GM19023 (cell line): ENCODE measurements at regions not wholly inside any gene's neighbourhood (a gene's known extent, or its start where the extent isn't known, plus 50 kb on each side); places are given as distances from the start of the nearest gene placed in this dataset.

Experiments used
- ATAC-seq: cut with Tn5 transposase; IDR thresholded peaks from one replicate; pipeline ENCODE4 v1.9.1; 2021; ENCODE audit warnings: mild to moderate bottlenecking, moderate library complexity; ENCODE audit not compliant: unreplicated experiment

DNA sequence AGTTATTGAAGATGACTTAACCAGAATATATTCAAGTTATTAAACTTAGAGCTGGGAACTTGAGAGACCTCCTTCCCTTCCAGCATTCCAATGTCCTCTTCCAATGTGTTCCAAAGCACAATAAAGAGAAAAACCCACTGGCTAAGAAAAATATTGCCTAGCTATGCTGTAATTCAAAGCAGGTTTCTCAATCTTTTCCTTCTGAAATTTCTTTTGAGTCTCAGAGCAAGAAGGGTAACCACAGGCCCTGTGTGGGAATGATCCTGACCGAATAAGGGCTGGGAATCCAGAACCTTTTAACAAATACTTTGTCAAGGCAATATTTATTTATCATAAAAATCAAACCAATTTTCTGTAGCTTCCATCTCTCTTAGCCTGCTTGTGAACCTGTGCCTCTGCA, 150.7 kb upstream of the SFRP2 start:
- no peak for ATAC-seq

DNA sequence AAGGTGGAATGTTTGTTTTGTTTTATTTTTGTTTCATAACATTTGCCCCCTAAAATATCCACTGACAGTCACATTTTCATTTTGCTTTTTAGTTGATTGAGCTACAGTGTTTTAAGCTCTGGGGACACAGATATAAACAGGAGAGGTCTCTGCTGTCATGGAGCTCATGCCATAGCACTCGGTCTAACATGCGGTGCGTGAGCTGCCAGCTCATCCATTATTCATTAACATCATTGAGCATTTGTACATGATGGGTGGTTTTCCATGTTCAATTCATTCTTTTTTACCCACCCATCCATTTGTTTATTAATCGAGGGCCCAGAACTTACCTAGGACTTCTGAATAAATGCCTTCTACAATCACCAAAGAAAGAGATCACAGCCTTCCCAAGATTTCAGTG, 150.1 kb upstream of the SFRP2 start:
- no peak for ATAC-seq

- no peak for ATAC-seq
Observed at GRCh38 chr4:153937289-153937688, 148.4 kb upstream of the SFRP2 start.

GRCh38 chr4:153936121-153936520, 147.2 kb upstream of the SFRP2 start:
- no peak for ATAC-seq

DNA sequence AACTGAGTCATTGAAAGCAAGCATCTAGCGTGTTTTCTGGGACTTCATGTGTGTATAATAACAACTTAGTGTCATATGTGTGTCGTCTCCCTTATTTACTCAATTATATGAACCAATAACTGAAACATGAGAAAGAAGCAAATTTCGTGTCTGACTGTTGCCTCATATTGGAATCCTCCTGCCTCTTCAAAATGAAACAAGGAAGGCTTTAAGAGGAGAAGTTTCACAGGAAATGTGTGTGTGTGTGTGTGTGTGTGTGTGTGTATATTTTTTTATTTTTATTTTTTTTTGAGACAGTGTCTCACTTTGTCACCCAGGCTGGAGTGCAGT, 145.8 kb upstream of the SFRP2 start:
- no peak for ATAC-seq

GRCh38 chr4:153933915-153934687, 145.2 kb upstream of the SFRP2 start:
- ATAC-seq = no peak

DNA sequence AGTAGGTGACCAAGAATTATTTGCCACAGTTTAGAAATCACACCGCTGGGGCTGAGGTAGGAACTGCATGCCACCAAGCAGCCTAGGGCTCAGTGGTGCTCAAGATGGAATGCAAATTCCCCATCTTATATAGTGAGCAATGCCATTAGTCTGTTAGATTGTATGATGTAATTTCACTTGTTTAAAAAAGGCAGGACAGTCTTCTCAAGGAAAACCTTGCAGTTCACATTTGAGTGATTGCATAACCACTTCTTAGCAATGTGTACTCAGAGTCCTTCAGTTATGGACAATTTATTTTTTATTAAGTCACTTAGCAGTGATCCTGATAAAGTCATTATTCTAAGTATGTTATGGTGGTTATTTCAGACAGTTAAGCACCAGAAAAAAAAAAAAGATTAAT, 142.9 kb upstream of the SFRP2 start:
- ATAC-seq = no peak

DNA sequence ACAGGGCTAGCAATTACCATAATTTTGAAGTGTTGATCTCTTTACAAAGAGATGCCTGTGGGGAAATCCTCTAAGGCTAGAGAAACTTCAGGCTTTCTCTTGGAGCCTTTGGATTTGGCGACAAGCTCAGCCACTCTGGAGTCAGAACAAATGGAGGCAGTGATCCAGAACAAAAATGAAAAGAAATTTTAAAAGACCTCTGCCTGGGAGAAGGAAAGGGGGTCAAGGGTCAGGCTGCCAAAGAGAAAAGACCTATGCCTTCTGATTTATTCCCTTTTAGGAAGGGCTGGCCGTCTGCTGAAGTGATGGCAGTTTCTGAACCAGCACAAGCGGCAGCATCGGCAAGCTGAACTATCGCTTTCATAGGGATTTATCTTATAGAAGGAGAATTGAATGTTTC, 140.8 kb upstream of the SFRP2 start:
- ATAC-seq = no peak

DNA sequence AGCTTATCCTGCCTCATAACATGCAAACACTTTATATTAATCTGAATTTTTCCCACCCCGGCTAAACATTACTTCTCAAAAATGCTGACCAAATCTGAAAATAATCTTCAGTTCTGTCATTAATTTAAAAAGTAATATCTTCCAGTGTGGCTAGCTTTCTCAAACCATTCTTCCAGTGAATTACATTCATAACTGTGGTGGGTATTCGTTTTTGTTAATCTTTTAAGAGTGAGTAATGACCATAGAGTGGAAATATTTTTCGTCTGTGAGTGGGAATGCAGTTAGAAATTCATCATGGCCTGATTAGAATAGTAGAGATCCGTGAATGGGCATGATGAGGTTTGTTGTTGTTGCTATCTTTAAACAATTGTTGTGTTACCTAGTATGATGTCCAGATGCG, 138.6 kb upstream of the SFRP2 start:
- ATAC-seq = no peak

- ATAC-seq = no peak
Observed at GRCh38 chr4:153922148-153922547, 133.3 kb upstream of the SFRP2 start.

DNA sequence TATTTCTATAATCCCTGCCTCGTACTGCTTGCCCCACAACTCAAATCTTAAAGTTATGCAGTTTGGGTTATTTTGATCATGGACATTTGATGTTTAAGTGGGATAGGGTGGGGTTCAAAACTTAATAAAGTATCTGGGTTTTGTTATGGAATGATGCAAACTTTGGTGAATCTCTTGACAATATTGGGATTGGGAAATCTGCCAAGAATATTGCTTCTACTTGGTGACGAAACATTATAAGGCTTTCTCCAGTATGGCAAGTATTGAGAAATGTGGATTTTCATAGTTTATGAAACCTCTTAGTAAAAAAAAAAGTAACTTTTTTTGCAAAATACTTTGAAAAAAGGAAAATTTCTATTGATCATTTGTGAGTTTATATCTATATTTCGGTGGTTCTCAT, 130.8 kb upstream of the SFRP2 start:
- no peak for ATAC-seq

GRCh38 chr4:153916273-153916755, 127.4 kb upstream of the SFRP2 start:
- peak; percentile 96 for ATAC-seq

- ATAC-seq = no peak
Observed at GRCh38 chr4:153912301-153912700, 123.4 kb upstream of the SFRP2 start.

- ATAC-seq = no peak
Observed at GRCh38 chr4:153909672-153910071, 120.8 kb upstream of the SFRP2 start.

DNA sequence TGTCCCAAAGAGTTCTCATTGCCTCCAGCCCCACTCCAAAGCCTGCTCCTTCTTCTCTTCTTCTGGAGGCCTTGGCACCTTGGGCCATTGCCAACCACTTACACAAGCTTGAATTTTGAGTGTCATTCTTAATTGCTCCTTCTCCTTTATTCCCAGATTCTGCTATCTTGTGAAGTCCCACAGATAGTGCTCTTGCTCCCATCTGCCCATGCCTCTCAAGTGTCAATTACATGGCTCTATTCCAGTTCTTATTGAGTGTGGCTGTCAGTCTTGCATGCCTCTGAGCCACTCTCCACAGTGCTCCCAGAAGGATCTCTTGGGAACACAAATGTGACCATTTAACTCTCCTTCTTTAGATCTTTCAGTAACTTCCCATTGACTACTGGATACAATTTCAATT, 117.3 kb upstream of the SFRP2 start:
- ATAC-seq = no peak

GRCh38 chr4:153905231-153905630, 116.3 kb upstream of the SFRP2 start:
- no peak for ATAC-seq

- ATAC-seq = no peak
Observed at GRCh38 chr4:153904011-153904410, 115.1 kb upstream of the SFRP2 start.

DNA sequence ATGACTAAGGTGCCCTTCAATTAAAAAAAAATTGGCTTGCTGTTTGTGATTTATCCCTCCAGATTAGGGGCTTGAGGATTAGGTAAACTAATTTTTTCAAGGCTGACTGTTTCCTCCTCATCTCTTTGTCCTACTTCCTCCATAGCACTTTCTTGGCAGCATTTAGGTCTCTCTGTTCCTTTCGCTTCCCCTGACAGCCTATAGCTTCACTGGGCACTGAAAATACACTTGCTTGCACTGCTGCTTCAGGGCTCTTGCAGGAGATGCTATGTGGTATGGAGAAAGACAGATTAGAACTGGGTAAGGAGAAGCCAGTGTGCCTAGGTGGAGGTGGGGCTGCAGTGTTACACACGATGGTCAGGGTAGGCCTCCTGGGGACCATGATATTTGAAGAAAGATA, 112.3 kb upstream of the SFRP2 start:
- ATAC-seq = no peak

GRCh38 chr4:153900426-153900825, 111.5 kb upstream of the SFRP2 start:
- ATAC-seq = no peak

GRCh38 chr4:153890761-153891160, 101.9 kb upstream of the SFRP2 start:
- ATAC-seq = no peak

- no peak for ATAC-seq
Observed at GRCh38 chr4:153887217-153887616, 98.3 kb upstream of the SFRP2 start.

- ATAC-seq = no peak
Observed at GRCh38 chr4:153884325-153884724, 95.4 kb upstream of the SFRP2 start.

DNA sequence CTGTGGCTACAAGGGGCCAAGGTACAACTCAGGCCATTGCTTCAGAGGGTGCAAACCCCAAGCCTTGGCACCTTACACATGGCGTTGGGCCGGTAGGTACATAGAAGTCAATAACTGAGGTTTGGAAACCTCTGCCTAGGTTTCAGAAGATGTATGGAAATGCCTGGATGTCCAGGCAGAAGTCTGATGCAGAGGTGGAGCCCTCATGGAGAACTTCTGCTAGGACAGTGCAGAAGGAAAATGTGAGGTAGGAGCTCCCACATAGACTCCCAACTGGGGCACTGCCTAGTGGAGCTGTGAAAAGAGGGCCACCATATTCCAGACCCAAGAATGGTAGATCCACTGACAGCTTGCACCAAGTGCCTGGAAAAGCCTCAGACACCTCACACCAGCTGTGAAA, 92.1 kb upstream of the SFRP2 start:
- ATAC-seq = no peak
